OCI-LY3 (cell line): ENCODE measurements at regions not wholly inside any gene's neighbourhood (a gene's known extent, or its start where the extent isn't known, plus 50 kb on each side); places are given as distances from the start of the nearest gene placed in this dataset.

ENCODE experiments used
- CTCF ChIP-seq: fragments of 200-600, 300-600 bp; sonication (generic); IDR thresholded peaks from 2 replicates; pipeline ENCODE4 v1.5.1; 2014; ENCODE audit warnings: antibody characterized with exemption, low read length, low read depth
- EZH2phosphoT487 ChIP-seq: fragments of 200-600 bp; shearing (Covaris generic); IDR thresholded peaks from 2 replicates; pipeline ENCODE4 v1.6.1; 2018; ENCODE audit warnings: antibody characterized with exemption, mixed run types, low read depth

- TF ChIP-seq CTCF (no peak), EZH2phosphoT487 (no peak)
Observed at GRCh38 chr13:81139987-81140386, 799.1 kb upstream of the SPRY2 start.
